ENCODE measurements at regions not wholly inside any gene's neighbourhood (a gene's known extent, or its start where the extent isn't known, plus 50 kb on each side); places are given as distances from the start of the nearest gene placed in this dataset.
"Not testable (repeated sequence)": the region's sequence is repeated elsewhere in the genome, so short reads cannot be mapped to it uniquely, and the experiment has no call there.

- H3K9me3 ChIP-seq, H3K4me1 ChIP-seq, DNase-seq, H3K4me3 ChIP-seq, H3K27ac ChIP-seq, H3K27me3 ChIP-seq, H3K36me3 ChIP-seq: not testable (repeated sequence)
Observed at GRCh38 chr5:93682471-93683404, 58.7 kb downstream of the POU5F2 start.

DNA sequence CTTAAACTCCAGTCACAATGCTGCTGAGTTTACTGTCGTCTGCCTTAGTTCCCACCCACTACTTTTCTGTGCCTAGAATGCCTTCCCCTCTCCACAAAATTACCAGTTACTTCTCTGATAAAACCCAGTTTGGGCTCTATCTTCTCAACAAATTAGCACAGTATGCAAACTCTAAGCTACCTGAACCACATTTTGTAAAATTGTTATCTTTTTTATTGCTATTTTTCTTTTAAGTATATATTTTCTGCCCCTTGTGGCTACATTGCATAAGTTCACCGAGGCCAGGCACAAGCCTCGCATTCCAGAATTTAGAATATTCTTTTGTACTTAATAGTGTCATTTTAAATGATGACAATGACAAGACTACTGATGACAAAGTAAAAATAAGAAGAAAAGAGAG, 60.0 kb downstream of the POU5F2 start:
- no peaks in the 10 kb centered on the region for H3K9me3 ChIP-seq
- H3K4me1 ChIP-seq = no peaks in the 10 kb centered on the region
- no peak for TF ChIP-seq POLR2A (IDR thresholded peaks at IDR 0.05)
- TF ChIP-seq, protein P1, sequence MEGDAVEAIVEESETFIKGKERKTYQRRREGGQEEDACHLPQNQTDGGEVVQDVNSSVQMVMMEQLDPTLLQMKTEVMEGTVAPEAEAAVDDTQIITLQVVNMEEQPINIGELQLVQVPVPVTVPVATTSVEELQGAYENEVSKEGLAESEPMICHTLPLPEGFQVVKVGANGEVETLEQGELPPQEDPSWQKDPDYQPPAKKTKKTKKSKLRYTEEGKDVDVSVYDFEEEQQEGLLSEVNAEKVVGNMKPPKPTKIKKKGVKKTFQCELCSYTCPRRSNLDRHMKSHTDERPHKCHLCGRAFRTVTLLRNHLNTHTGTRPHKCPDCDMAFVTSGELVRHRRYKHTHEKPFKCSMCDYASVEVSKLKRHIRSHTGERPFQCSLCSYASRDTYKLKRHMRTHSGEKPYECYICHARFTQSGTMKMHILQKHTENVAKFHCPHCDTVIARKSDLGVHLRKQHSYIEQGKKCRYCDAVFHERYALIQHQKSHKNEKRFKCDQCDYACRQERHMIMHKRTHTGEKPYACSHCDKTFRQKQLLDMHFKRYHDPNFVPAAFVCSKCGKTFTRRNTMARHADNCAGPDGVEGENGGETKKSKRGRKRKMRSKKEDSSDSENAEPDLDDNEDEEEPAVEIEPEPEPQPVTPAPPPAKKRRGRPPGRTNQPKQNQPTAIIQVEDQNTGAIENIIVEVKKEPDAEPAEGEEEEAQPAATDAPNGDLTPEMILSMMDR (IDR thresholded peaks at IDR 0.05) = peak in 1 of 6 experiments; percentile 10
- no peak for DNase-seq
- no peaks in the 10 kb centered on the region for H3K27me3 ChIP-seq
- H3K4me3 ChIP-seq = no peak overlapping the region
- no peaks in the 10 kb centered on the region for H3K36me3 ChIP-seq
- no peak overlapping the region for H3K27ac ChIP-seq

- DNase-seq = no peak
- H3K36me3 ChIP-seq = no peaks in the 10 kb centered on the region
- no peak overlapping the region for H3K4me3 ChIP-seq
- no peak overlapping the region for H3K27ac ChIP-seq
- no peaks in the 10 kb centered on the region for H3K27me3 ChIP-seq
- H3K9me3 ChIP-seq = no peaks in the 10 kb centered on the region
- no peaks in the 10 kb centered on the region for H3K4me1 ChIP-seq
- TF ChIP-seq, protein P1 (IDR thresholded peaks at IDR 0.05) = no peak
- no peak for TF ChIP-seq POLR2A (IDR thresholded peaks at IDR 0.05)
Observed at GRCh38 chr5:93677359-93677891, 64.0 kb downstream of the POU5F2 start.

GRCh38 chr5:93676704-93677103, 64.7 kb downstream of the POU5F2 start:
- no peaks in the 10 kb centered on the region for H3K4me1 ChIP-seq
- H3K27ac ChIP-seq = no peak overlapping the region
- DNase-seq = no peak
- H3K4me3 ChIP-seq = no peak overlapping the region
- H3K27me3 ChIP-seq = no peaks in the 10 kb centered on the region
- no peaks in the 10 kb centered on the region for H3K9me3 ChIP-seq
- TF ChIP-seq, protein P1 (IDR thresholded peaks at IDR 0.05) = no peak
- TF ChIP-seq POLR2A (IDR thresholded peaks at IDR 0.05) = no peak
- H3K36me3 ChIP-seq = no peaks in the 10 kb centered on the region

- Histone ChIP-seq H3K27ac (no peak overlapping the region), H3K27me3 (no peaks in the 10 kb centered on the region), H3K4me1 (no peaks in the 10 kb centered on the region), H3K36me3 (no peaks in the 10 kb centered on the region), H3K4me3 (no peak overlapping the region), H3K9me3 (no peaks in the 10 kb centered on the region)
- TF ChIP-seq POLR2A (IDR thresholded peaks at IDR 0.05) = no peak
- TF ChIP-seq, protein P1 (IDR thresholded peaks at IDR 0.05) = no peak
- no peak for DNase-seq
Observed at GRCh38 chr5:93675460-93676450, 65.6 kb downstream of the POU5F2 start.
